SK-N-MC (cell line): ENCODE measurements at regions not wholly inside any gene's neighbourhood (a gene's known extent, or its start where the extent isn't known, plus 50 kb on each side); places are given as distances from the start of the nearest gene placed in this dataset.

Experiments
- EZH2 ChIP-seq: fragments of 200-600 bp; sonication (generic); IDR thresholded peaks from one replicate; pipeline ENCODE4 v1.6.1; 2017; ENCODE audit warnings: antibody characterized with exemption
- FOXP2 ChIP-seq: optimal IDR thresholded peaks from 2 replicates; pipeline ENCODE3; 2011; ENCODE audit warnings: mild to moderate bottlenecking, moderate library complexity; ENCODE audit not compliant: insufficient read depth; ENCODE audit errors: extremely low read length, control extremely low read depth
- POLR2AphosphoS5 ChIP-seq: IDR thresholded peaks from 2 replicates; pipeline ENCODE4 v1.6.1; 2012; ENCODE audit warnings: mild to moderate bottlenecking, low read depth, low read length, borderline replicate concordance

DNA sequence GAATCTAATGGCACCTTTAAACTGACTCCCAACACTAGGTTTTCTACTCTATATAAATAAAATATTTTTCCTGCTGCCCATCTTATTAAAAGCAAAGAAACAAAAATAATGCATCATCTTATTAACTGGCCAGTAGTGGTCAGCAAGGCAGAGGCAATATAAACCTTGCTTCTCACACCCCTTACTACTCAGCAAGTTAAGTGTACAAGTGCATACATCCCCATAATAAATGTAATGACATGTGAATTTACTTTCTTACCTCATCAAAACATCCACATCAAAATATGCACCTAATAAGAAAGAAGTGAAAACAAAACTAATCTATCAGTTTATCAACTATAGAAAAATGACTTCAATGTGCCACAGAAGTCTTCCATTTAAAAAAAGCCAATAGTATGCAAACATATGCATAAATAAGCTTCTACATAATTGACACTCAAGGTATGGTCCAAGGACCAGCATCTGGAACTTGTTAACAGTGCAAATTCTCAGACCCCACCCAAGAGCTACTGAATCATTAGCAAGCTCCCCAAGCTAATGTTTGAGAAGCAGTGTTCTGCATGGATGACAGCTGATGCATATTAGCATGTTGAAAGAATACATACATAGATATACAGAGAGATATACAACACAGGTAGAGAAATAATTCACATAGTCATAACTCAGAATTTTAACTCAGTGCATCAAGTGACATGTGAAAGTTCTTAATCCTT lies 182.7 kb downstream of the C7orf25 start:
- TF ChIP-seq POLR2AphosphoS5 (no peak), EZH2 (no peak), FOXP2 (no peak)
